ENCODE measurements at regions not wholly inside any gene's neighbourhood (a gene's known extent, or its start where the extent isn't known, plus 50 kb on each side); places are given as distances from the start of the nearest gene placed in this dataset.

Small RNA genes lying in the stretch of these regions (small RNA-seq; reads per million reads assigned to genes)
- 0 reads per million in 2 donors for gene AL391987.6

All from testis (tissue), 2 donors.